RWPE1 (cell line): ENCODE measurements at regions not wholly inside any gene's neighbourhood (a gene's known extent, or its start where the extent isn't known, plus 50 kb on each side); places are given as distances from the start of the nearest gene placed in this dataset.

Experiments
- CTCF ChIA-PET: fragments of 350-600 bp; sonication (Branson Sonifier 250); formaldehyde crosslinking; extraction: SDS; loops from one replicate; lab custom pipeline; 2021; lab: Yijun Ruan, JAX
- POLR2A ChIA-PET: fragments of 400-600 bp; formaldehyde crosslinking; extraction: SDS; loops from one replicate; lab custom pipeline; 2020; ENCODE audit warnings: antibody characterized with exemption; ENCODE audit not compliant: low non-redundant PET; lab: Yijun Ruan, JAX
- DNase-seq: peaks from one replicate; pipeline ENCODE4 v3.0.0; 2012; ENCODE audit warnings: low spot score
- H3K27ac ChIP-seq: fragments of 450-650 bp; 2 replicates; pipeline ENCODE4 v1.5.1; 2017
- TF ChIP-seq, protein P1 (sequence below): fragments of 450-650 bp; conservative IDR thresholded peaks from 2 replicates; pipeline ENCODE4 v1.5.1; 2017; ENCODE audit warnings: low read depth, mild to moderate bottlenecking

DNA sequence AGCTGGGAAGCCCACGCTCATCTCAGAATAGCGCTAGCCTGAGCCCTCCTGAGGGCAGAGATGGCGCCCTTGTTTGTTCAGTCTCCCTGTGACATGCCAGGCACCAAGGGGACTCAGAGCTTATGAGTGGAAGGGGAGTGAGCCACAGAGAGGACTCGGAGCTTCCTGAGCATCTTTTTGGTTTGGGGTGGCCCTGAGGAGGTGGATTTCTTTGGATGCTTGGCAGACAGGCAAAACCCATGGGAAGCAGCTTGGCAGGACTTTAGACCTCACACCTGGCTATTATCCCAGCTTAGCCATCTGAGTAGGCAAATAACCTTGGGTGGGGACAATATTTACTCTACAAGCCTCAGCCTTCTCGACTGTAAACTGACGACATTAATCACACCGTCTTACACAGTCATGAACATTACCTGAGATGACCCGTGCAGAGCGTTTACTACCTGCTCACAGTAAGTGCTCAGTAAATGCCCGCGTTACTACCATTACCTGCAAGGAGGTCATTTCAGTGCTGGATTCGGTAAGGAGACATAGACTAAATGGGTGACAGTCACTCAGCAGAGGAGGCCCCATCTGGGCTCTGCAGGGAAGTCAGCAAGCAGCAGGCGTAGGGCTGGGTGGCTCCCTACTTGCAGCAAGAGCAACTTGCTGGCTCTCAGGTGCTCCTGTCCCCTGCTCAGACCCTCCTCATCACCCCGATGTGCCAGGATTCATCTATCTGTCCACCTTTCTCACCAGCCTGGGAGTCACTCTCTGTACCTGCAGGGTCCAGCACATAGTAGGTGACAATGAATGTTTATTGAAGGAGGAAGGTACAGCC lies 54.9 kb downstream of the KLHDC7A start:
- TF ChIP-seq, protein P1, sequence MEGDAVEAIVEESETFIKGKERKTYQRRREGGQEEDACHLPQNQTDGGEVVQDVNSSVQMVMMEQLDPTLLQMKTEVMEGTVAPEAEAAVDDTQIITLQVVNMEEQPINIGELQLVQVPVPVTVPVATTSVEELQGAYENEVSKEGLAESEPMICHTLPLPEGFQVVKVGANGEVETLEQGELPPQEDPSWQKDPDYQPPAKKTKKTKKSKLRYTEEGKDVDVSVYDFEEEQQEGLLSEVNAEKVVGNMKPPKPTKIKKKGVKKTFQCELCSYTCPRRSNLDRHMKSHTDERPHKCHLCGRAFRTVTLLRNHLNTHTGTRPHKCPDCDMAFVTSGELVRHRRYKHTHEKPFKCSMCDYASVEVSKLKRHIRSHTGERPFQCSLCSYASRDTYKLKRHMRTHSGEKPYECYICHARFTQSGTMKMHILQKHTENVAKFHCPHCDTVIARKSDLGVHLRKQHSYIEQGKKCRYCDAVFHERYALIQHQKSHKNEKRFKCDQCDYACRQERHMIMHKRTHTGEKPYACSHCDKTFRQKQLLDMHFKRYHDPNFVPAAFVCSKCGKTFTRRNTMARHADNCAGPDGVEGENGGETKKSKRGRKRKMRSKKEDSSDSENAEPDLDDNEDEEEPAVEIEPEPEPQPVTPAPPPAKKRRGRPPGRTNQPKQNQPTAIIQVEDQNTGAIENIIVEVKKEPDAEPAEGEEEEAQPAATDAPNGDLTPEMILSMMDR: no peak
- ChIA-PET CTCF (interaction anchor here (1.1 kb wide), 1 partner anchor 46 kb away, joined by 4 read pairs; no protein-coding TSS in a partner anchor), POLR2A (no interaction called here)
- H3K27ac ChIP-seq: no peak overlapping the region
- DNase-seq: no peak

DNA sequence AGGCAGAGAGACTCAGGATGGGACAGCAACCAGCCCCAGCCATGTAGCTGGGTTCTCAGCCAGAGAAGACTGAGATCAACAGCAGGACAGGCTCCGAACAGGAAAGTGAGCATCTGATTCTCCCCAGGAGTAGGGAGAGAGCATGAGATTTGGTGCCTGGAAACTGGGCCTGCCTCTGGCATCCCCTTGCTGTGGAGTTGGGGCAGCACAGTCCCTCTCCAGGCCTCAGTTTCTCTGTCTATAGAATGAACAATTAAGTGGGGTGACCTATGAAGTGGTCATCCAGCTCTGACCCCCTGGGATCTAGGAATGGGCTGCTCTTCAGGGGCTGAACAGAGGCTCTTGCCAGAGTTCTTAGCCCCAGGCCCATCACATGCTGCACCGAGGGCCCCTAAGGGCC lies 55.6 kb downstream of the KLHDC7A start:
- no peak overlapping the region for H3K27ac ChIP-seq
- POLR2A ChIA-PET: no interaction called here
- TF ChIP-seq, protein P1: no peak
- CTCF ChIA-PET: interaction anchor here (0.5 kb wide), 1 partner anchor 441 kb away, joined by 4 read pairs; no protein-coding TSS in a partner anchor
- no peak for DNase-seq

DNA sequence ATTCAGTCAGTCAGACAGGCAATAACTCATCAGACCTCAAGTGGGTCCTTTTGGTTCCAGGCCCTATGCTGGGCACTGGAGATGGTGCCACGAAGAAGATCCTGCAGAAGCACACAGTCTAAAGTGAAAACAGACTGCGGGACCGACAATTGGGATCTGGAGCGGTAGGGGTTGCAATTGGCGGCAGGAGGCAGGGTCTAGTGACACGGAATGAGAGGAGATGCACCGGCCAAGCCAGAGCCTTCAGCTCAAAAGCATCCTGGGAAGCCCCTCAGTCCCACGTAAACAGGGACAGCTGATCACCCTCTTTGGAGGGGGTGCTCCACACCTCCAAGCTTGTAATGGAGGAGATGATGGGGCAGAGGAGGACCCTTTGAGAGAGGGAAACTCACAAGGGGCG lies 56.2 kb downstream of the KLHDC7A start:
- DNase-seq: no peak
- TF ChIP-seq, protein P1: no peak
- no peak overlapping the region for H3K27ac ChIP-seq
- CTCF ChIA-PET: interaction anchor here (0.6 kb wide), 1 partner anchor 358 kb away, joined by 3 read pairs; no protein-coding TSS in a partner anchor
- POLR2A ChIA-PET: no interaction called here

DNA sequence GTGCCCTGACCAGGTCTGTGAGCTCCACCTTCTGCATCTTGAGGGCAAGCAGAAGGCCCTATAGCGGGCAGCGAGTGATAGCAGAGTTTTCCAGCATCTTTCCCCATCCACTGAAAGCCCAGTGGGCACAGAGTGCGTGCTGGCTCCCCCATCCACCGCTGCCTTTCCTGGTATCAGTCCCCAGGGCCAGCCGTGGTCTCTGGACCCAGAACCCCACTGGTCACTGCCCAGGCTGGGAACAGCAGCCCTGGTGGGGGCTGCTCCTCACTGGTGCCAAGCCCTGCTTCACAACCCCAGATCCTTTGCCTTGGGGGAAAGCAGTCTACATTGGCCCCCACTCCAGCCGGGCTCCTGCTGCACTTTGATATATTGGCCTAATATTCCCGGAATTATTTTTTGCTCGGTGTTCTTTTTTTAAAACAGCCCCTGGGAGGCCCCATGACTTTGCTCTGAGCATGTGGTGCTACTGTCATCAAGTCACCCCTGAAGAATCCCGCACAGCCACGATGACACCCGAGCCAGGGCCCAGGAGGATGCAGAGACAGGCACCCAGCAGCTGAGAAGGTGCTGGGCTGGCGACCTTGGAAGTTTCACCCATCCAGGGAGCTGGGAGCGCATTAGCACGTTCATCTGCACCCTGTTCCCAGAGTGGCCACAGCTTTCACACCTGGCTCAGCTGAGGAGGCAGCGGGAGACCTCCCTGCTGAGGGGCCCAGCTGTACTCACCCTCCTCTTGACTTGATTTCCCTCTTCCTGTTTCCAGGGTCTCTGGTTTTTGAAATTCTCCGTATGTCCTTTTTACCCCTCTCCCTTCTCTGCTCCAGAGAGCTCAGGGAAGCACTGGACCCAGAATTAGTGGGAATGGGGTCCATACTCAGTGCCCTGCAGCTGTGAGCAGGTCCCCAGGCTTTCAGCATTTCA lies 56.9 kb downstream of the KLHDC7A start:
- TF ChIP-seq, protein P1: no peak
- no peak overlapping the region for H3K27ac ChIP-seq
- POLR2A ChIA-PET: no interaction called here
- no peak for DNase-seq
- CTCF ChIA-PET: interaction anchor here (0.6 kb wide), 1 partner anchor 359 kb away, joined by 3 read pairs; no protein-coding TSS in a partner anchor

DNA sequence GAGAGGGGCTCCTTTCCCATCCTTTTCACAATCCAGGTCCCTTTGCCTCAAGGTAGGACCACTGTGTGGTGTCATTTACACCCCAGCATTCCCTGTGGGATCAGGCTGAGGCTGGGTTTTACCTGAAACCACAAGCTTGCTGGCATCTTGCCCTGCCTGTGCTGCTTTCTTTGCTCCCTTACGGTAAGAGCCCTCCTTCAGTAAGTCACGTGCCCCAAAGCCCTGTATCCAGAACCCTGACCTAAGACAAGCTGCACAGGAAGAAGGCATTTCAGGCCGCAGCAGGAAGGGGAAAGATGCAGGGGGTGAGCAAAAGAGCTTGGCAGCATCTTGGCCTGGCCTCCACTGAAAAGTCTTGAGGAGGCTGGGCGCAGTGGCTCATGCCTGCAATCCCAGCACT lies 58.4 kb downstream of the KLHDC7A start:
- H3K27ac ChIP-seq: no peak overlapping the region
- POLR2A ChIA-PET: no interaction called here
- CTCF ChIA-PET: no interaction called here
- TF ChIP-seq, protein P1: no peak
- DNase-seq: no peak

DNA sequence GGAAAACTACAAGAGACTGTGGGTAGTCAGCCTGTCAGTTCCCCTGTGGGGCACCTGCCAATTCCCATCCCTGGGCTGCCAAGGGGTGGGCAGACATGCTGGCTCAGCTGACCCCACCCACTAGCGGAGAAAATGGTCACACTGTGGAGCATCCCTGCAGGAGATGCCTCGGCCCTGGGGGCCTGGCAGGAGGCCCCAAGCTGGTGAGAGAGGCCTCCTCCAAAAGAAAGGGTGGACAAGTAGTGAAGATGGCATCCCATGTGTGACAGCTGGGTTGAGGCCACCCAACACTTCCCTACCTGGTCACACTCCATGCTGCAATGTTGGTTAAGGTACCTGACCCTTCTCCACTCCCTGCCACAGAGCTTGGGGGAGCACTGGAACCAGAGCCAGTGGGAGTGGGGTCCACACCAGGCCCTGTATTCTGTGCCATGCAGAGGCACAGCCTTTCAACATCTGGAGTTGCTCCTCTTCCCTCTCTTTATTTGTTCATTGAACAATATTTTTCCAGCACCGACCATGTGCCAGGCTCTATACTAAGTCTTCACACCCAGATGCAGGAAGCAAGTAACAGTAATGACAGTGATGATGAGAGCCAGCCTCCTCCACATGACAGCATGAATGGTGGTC lies 59.5 kb downstream of the KLHDC7A start:
- TF ChIP-seq, protein P1: no peak
- no peak for DNase-seq
- CTCF ChIA-PET: no interaction called here
- H3K27ac ChIP-seq: no peak overlapping the region
- POLR2A ChIA-PET: no interaction called here
